ENCODE measurements at regions not wholly inside any gene's neighbourhood (a gene's known extent, or its start where the extent isn't known, plus 50 kb on each side); places are given as distances from the start of the nearest gene placed in this dataset.
"Not testable (repeated sequence)": the region's sequence is repeated elsewhere in the genome, so short reads cannot be mapped to it uniquely, and the experiment has no call there.

DNA sequence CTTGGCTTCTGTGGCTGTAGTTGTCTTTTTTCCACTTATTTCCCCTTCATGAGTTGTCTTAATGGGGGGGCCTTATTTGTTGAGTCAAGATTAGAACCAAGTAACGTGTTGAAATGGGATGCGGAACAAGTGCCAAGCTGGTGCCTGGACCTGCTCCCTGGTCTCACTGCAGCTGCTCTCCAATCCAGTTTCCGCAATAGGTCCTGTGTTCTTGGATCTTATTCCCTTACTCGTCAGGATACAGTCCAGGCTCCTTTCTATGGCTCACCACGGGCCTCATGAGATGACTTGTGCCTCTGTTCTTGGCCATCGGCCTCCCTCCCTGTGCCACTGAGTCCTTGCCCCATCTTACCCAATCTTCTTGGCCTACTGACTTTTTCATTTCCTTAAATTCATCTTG lies 159.6 kb upstream of the CADM1 start:
- DNase-seq (ENCODE audit: low read depth) = no peak

- DNase-seq (ENCODE audit: low read depth) = no peak
Observed at GRCh38 chr11:115660030-115660805, 156.0 kb upstream of the CADM1 start.

DNA sequence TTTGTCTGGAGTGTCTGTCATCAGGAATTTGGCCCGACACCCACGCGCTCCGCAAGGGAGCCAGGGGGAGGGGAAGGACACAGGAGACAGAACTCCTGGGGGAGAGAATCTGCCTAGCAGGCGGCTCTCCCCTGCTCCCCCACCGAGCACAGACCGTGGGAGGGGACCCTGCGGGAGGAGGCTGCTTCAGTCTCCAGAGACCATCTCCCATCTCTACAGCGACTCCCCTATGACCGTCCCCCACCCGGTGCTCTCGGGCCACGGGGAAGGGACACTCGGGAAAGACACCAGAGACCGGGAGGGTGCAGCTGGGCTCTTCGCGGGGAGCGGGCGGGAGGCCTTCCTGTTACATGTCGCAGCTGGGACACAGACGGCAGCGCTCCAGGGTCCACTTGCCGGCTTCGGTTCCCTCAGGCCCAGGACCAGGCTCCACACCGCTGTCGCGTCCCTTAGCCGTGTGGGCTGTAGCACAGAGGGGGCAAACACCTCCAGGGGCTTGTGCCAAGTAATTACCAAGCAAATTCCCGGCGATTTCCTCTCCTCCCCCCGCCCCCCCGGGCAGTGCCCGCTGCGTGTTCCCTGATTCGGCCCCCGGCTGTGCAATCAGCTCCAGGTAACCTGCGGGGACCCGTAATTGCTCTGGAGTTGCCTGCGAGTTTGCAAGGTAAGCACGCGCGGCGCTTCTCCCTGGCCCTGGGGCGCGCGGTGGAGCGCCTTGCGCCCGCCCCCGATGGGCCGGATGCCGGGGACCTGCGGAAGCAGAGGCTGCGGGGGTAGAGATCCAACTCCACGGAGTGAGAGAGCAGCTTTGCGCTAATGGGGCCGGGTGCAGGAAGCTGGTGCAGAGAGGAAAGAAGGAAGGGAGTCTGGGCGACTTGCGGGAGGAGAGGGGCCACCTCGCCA lies 155.1 kb upstream of the CADM1 start:
- DNase-seq (ENCODE audit: low read depth) = no peak

DNA sequence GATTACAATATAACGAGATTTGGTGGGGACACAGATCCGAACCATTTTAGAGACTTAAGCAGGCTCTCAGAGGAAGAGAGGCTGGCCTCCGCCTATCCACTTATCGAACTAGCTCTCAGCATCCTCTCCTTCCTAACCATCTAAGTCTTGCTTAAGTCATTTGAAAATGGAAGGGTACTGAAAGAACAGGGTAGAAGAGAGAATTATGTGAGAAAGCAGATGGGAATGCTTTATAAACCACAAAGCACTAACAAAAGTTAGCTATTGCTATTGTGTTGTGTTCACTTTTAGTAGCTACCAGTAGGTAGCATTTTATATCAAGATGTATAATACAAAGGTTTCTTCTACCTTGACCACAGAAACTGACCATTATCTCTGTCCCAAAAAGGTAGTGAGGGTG lies 153.4 kb upstream of the CADM1 start:
- no peak for DNase-seq (ENCODE audit: low read depth)

GRCh38 chr11:115656669-115657068 lies 152.5 kb upstream of the CADM1 start:
- DNase-seq (ENCODE audit: low read depth) = no peak

GRCh38 chr11:115656041-115656440 lies 151.8 kb upstream of the CADM1 start:
- no peak for DNase-seq (ENCODE audit: low read depth)

- DNase-seq (ENCODE audit: low read depth) = no peak
Observed at GRCh38 chr11:115654792-115655191, 150.6 kb upstream of the CADM1 start.

DNA sequence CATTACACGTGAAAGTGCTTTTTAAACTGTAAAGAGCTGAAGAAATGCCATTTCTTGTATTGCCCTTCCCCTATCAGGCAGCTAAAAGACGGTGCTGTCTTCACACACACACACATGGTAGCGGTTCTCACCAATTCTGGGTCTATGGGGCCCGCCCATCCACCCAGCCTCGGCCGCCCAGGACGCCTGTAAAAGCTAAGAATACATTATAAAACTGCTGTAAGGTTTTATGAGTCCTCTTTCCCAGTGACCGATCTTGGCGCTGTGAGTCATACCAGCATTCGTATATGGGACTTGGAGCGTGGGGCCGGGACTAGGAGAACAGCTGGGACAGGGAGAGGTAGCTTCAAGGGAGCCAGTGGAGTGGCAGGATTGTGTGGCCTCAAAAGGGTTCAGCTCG lies 149.7 kb upstream of the CADM1 start:
- DNase-seq (ENCODE audit: low read depth) = no peak

GRCh38 chr11:115653076-115653475 lies 148.9 kb upstream of the CADM1 start:
- no peak for DNase-seq (ENCODE audit: low read depth)

DNA sequence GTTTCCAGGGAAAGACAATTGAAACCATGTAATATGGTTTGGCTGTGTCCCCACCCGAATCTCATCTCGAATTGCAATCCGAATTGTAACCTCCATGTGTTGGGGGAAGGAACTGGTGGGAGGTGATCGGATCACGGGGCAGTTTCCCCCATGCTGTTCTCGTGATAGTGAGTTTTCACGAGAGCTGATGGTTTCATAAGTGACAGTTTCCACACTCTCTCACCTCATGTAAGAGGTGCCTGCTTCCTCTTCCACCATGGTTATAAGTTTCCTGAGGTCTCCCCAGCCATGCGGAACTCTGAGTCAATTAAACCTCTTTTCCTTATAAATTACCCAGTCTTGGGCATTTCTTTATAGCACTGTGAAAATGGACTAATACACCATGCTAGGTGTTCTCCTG lies 148.3 kb upstream of the CADM1 start:
- no peak for DNase-seq (ENCODE audit: low read depth)

- no peak for DNase-seq (ENCODE audit: low read depth)
Observed at GRCh38 chr11:115652094-115652493, 147.9 kb upstream of the CADM1 start.

GRCh38 chr11:115649461-115649860 lies 145.2 kb upstream of the CADM1 start:
- no peak for DNase-seq (ENCODE audit: low read depth)

GRCh38 chr11:115645631-115646317 lies 141.6 kb upstream of the CADM1 start:
- DNase-seq (ENCODE audit: low read depth) = no peak

- DNase-seq (ENCODE audit: low read depth) = no peak
Observed at GRCh38 chr11:115644856-115645255, 140.6 kb upstream of the CADM1 start.

DNA sequence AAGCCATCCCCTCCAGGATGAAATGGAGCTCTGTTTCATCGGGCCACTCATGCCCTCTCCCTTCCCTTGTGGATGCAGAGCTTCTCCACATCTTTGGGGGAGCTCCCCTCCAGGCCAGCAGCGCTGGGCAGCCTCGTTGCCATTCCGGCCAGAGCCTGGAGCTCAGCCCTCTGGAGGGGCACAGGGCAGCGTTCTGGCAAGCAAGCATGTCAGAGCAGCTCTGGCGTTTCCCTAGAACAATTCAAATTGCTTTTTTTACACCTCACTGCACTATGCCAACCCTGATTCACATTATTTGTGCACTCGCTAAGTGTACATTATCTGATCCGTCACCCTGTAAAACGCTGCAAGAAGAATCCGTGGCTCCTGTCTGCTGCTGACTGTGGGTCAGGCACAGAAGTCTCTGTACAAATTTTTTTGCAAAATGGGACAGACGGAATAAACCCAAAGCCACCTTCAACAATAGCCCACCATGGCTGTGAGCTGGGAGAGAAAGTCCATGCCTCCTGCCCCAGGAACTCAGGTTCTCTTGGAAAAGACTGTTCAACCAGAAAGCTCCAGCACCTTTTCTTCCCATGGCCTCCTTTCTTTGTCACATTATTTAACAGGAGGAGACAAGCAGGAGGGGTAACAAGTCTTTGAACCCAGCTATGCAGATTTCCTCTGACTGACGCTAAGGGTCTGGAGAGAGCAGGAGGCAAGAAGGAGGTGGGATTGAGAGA lies 139.5 kb upstream of the CADM1 start:
- DNase-seq (ENCODE audit: low read depth) = no peak

DNA sequence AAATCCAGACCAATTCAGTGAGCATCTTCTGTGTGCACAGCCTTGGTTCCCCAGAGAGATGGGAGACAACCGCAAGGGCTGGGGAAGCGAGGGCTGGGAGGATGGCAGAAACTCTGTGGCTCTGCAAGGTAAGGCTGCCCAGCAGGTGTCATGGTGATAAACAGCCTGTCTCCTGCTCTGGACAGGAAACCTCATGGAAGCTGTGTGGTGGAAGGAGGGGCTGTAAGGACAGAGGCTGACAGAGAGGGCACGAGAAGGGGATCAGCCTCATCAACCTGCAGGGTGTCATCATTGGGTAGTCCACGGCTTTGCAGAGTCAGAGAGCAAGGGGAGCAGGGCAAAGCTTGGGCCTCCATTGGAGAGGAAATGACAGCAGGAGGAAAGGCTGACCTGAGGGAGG lies 138.4 kb upstream of the CADM1 start:
- no peak for DNase-seq (ENCODE audit: low read depth)

DNA sequence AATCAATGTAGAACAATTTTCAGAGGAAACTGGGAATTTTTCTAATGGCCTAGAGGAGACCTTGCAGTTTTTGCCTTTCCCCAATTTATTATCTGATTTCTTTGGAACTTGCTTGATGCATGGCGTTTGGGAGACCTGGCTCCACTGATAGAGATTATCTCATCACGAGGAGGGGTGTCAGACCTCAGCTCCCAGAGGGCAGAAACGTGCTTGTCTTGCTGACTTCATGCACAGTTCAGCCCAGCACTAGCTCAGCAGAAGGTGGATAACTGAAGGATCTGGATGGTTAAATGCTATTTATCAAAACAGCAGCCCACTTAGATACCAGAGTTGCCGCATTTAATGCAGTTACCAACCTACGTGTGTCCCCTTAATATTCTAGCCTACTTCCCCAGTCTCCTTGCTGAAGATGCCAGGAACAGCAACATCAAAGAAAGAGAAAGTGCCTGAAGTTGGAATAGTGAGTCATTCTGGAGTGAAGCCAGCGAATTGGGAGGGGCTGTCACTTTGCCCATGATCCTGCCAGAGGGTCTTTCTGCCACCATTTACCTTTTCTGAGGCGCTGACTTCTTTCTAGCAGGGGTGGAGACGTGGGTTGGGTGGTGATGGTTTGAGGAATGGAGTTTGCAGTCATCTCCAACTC lies 133.5 kb upstream of the CADM1 start:
- DNase-seq (ENCODE audit: low read depth) = no peak

GRCh38 chr11:115636753-115637527 lies 132.7 kb upstream of the CADM1 start:
- DNase-seq (ENCODE audit: low read depth) = no peak

DNA sequence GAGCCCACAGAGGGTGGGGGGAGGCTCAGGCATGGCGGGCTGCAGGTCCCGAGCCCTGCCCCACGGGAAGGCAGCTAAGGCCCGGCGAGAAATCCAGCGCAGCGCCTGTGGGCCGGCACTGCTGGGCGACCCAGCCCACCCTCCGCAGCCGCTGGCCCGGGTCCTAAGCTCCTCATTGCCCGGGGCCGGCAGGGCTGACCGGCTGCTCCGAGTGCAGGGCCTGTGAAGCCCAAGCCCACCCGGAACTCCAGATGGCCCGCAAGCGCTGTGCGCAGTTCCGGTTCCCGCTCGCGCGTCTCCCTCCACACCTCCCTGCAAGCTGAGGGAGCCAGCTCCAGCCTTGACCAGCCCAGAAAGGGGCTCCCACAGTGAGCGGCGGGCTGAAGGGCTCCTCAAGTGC lies 129.8 kb upstream of the CADM1 start:
- not testable (repeated sequence) for DNase-seq (ENCODE audit: low read depth)

- no peak for DNase-seq (ENCODE audit: low read depth)
Observed at GRCh38 chr11:115632061-115632460, 127.8 kb upstream of the CADM1 start.

DNA sequence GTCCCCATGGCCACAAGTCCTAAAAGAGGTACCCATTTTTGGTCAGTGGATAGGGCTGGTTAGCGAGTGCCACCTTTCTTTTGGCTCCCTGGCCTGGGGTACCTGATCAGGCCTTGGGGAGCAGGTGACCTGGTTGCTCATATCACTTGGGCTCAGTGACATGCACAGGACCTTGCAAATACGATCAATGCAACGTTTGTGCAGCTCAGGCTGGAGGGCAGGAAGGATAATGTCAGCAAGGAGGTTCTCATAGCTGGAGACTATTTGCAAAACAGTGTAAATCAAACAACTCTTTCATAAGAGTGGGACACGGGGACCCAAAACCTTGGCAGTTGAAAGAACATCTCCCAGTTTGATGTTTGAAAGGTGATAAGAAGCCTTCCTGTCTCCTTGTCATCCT lies 127.4 kb upstream of the CADM1 start:
- DNase-seq (ENCODE audit: low read depth) = no peak
